ENCODE measurements at regions not wholly inside any gene's neighbourhood (a gene's known extent, or its start where the extent isn't known, plus 50 kb on each side); places are given as distances from the start of the nearest gene placed in this dataset.

DNA sequence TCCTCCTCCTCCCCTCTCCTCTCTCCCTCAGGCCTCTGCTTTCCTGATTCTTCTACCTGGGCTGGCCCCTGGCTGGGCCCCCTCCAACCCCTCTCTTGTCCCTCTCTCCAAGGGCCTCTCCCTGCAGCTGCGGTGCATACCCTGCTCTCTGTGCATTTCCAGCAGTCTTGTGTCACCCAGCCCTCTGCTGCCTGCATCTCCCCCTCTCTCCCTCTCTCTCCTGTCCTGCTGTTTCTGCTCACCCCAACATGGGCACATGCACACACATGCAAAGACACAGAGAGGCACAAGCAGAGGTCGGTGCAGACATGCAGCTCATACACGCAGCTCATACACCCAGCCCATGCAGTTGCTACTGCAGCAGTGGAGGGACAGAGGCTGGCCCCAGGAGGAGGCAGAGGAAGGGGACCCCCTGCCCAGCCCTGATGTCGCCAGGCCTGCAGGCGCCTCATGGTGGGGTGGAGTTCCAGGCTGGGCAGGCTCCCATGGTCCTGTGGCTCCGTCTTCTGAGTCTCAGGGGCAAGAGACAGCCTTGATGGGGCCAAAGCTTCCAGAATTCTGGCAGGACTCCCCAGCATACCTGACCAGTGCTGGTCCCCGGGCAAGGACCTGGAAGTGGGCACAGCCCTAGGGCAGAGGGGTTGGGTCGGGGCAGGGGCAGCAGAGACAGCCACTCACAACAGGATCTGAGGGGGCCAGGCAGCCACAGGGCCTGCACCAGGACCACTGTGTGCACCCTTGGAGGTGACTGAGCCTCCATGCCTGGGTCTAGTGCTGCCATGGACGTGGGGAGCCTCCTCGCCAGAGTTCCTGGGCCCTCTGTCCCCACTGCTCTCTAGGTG lies 216.9 kb downstream of the C9orf50 start:
- H3K9ac ChIP-seq: no peak overlapping the region
- H4K20me1 ChIP-seq (ENCODE audit: insufficient read depth): no peaks in the 10 kb centered on the region
- no peak overlapping the region for H3K4me2 ChIP-seq
- no peaks in the 10 kb centered on the region for H3K27me3 ChIP-seq (ENCODE audit: insufficient read depth, low read depth)
- TF ChIP-seq, protein P1, sequence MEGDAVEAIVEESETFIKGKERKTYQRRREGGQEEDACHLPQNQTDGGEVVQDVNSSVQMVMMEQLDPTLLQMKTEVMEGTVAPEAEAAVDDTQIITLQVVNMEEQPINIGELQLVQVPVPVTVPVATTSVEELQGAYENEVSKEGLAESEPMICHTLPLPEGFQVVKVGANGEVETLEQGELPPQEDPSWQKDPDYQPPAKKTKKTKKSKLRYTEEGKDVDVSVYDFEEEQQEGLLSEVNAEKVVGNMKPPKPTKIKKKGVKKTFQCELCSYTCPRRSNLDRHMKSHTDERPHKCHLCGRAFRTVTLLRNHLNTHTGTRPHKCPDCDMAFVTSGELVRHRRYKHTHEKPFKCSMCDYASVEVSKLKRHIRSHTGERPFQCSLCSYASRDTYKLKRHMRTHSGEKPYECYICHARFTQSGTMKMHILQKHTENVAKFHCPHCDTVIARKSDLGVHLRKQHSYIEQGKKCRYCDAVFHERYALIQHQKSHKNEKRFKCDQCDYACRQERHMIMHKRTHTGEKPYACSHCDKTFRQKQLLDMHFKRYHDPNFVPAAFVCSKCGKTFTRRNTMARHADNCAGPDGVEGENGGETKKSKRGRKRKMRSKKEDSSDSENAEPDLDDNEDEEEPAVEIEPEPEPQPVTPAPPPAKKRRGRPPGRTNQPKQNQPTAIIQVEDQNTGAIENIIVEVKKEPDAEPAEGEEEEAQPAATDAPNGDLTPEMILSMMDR (conservative IDR thresholded peaks at IDR 0.05; ENCODE audit: low read depth, low read length): no peak
- no peak overlapping the region for H3K27ac ChIP-seq
- H2AFZ ChIP-seq (ENCODE audit: low read depth): no peak overlapping the region
- H3K36me3 ChIP-seq (ENCODE audit: insufficient read depth): no peaks in the 10 kb centered on the region
- H3K4me3 ChIP-seq (IDR thresholded peaks at IDR 0.05; ENCODE audit: insufficient read depth, low read depth, low read length): no peak overlapping the region
- H3K79me2 ChIP-seq (ENCODE audit: insufficient read depth, low read depth): no peaks in the 10 kb centered on the region
- no peaks in the 10 kb centered on the region for H3K4me1 ChIP-seq (ENCODE audit: low read depth, poor library complexity, severe bottlenecking)

DNA sequence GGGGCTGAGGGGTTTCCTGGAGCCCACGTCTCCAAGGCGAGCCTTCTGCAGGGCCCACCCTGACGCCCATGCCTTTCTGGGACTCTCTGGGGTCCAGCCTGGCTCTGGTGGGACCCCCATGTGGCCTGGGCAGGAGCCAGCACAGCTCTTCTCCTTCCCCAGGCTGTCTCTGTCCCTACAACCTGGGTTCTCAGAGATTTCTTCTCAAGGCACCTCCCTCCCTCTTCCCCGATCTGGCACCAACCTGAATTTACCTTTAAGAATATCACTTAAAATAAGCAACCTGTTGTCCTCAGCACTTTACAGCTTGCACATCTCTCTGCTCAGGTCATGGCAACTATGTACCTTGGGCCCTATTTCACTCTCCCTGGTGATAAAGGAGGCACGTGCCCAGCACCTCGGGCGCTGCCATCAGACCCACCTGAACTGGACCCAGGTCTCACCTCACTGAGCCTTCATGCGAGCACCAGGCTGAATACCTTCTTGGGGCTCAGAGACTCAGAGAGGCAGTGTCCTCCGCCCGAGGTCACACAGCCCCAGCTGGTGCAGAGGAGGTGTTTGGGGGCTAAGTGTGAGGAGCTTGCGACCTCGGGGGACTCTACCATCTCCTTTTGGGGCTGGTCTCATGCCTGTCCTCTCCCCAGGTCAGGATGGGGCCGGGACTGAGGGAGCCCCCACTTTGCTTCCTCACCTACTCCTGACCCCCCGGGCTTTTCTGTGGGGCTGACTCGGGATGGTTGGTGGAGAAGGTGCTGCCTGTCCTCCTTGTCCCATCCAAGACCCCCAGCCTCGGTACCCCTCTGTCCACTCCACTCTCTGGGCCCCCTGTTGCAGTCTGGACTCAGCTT lies 217.7 kb downstream of the C9orf50 start:
- Histone ChIP-seq H2AFZ (ENCODE audit: low read depth) (no peak overlapping the region), H3K4me3 (IDR thresholded peaks at IDR 0.05; ENCODE audit: insufficient read depth, low read depth, low read length) (no peak overlapping the region), H3K27me3 (ENCODE audit: insufficient read depth, low read depth) (no peaks in the 10 kb centered on the region), H3K4me1 (ENCODE audit: low read depth, poor library complexity, severe bottlenecking) (no peaks in the 10 kb centered on the region), H3K9ac (no peak overlapping the region), H4K20me1 (ENCODE audit: insufficient read depth) (no peaks in the 10 kb centered on the region), H3K4me2 (no peak overlapping the region), H3K27ac (no peak overlapping the region), H3K79me2 (ENCODE audit: insufficient read depth, low read depth) (no peaks in the 10 kb centered on the region), H3K36me3 (ENCODE audit: insufficient read depth) (no peaks in the 10 kb centered on the region)
- TF ChIP-seq, protein P1 (conservative IDR thresholded peaks at IDR 0.05; ENCODE audit: low read depth, low read length): no peak

DNA sequence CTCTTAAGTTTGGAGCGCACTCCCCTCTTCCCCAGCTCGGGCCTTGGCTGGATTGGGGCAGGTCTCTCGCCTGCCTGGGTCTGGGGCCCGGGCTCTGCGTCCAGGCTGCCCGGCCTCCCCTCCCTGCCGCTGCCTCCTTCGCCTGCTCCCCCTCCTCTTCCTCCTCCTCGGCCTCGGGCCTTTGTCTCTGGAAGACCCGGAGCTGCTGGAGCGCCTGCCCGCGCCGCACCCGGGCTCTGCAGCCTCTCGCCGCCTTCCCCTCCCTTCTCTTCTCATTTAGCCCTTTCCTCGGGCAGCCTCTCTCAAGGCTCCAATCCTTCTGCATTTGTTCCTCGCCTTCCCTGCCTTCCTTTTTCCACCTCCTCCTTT lies 218.5 kb downstream of the C9orf50 start:
- no peak overlapping the region for H3K27ac ChIP-seq

DNA sequence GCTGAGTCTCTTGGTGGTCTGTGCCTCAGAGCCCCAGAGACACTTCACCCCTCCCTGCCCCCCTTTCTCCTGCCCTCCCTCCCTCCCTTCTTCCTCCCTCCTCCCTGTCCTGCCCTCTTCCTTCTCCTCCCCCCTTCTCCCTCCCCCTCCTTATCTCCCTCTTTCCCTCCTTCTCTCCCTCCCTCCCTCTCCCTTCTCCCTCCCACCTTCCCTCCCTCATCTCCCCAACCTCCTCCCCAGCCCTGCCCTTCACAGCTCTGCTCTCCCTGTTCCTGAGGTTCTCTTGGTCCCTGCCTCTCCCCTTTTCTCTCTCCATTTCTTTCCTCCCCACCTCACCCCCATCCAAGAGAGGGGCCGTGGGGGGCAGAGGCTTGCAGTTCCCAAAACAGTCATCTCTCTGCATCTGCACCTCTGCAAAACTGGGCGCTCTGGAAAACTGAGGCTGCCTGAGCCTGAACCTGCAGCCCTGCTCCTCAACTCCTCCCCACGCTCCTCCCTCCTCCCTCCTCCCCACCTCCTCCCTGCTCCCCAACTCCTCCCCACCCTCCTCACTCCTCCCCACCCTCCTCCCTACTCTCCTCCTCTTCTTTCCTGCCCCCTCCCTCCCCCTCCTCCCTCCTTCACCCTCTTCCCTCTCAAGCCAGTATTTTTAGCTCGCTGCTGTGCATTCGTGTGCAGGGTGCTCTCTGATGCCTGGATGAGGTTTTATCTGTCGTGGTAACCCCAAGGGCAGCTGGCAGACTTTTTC lies 219.1 kb downstream of the C9orf50 start:
- no peak overlapping the region for H3K4me2 ChIP-seq

More for the DNA sequence above, 218.5 kb downstream of the C9orf50 start:
- Histone ChIP-seq H3K27me3 (ENCODE audit: insufficient read depth, low read depth) (no peaks in the 10 kb centered on the region), H2AFZ (ENCODE audit: low read depth) (no peak overlapping the region), H3K4me3 (IDR thresholded peaks at IDR 0.05; ENCODE audit: insufficient read depth, low read depth, low read length) (no peak overlapping the region), H3K4me1 (ENCODE audit: low read depth, poor library complexity, severe bottlenecking) (no peaks in the 10 kb centered on the region), H3K79me2 (ENCODE audit: insufficient read depth, low read depth) (no peaks in the 10 kb centered on the region), H4K20me1 (ENCODE audit: insufficient read depth) (no peaks in the 10 kb centered on the region), H3K9ac (no peak overlapping the region), H3K4me2 (no peak overlapping the region), H3K36me3 (ENCODE audit: insufficient read depth) (no peaks in the 10 kb centered on the region)
- TF ChIP-seq, protein P1 (conservative IDR thresholded peaks at IDR 0.05; ENCODE audit: low read depth, low read length): no peak

More for the DNA sequence above, 219.1 kb downstream of the C9orf50 start:
- no peak overlapping the region for H2AFZ ChIP-seq (ENCODE audit: low read depth)
- no peaks in the 10 kb centered on the region for H3K79me2 ChIP-seq (ENCODE audit: insufficient read depth, low read depth)
- no peak overlapping the region for H3K9ac ChIP-seq
- H4K20me1 ChIP-seq (ENCODE audit: insufficient read depth): no peaks in the 10 kb centered on the region
- no peak overlapping the region for H3K4me3 ChIP-seq (IDR thresholded peaks at IDR 0.05; ENCODE audit: insufficient read depth, low read depth, low read length)
- no peaks in the 10 kb centered on the region for H3K27me3 ChIP-seq (ENCODE audit: insufficient read depth, low read depth)
- H3K27ac ChIP-seq: no peak overlapping the region
- TF ChIP-seq, protein P1 (conservative IDR thresholded peaks at IDR 0.05; ENCODE audit: low read depth, low read length): no peak
- H3K4me1 ChIP-seq (ENCODE audit: low read depth, poor library complexity, severe bottlenecking): no peaks in the 10 kb centered on the region
- no peaks in the 10 kb centered on the region for H3K36me3 ChIP-seq (ENCODE audit: insufficient read depth)
